ENCODE measurements at regions not wholly inside any gene's neighbourhood (a gene's known extent, or its start where the extent isn't known, plus 50 kb on each side); places are given as distances from the start of the nearest gene placed in this dataset.

DNA sequence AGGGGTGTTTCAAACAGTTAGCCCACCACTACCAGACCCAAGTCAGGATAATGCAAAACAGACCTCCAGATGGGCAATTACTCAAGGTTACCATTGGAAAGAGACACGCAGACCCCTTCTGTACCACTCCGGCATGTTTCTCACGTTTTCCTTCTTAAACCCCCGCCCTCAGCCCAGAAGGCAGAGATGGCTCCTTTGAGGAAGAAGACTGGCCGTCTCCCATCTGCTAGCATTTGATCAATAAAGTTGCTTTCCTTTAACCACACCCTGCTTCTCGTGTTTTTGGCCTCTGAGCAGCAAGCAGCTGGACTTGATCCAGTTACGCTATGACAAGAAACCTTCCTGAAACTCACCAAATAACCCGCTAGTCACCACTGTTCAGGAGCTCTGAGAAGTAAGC, 1012.4 kb upstream of the GYPC start:
- ATAC-seq, result no peak
- H3K27ac ChIP-seq, result no peak overlapping the region
- WGBS (ENCODE audit: insufficient coverage, low coverage, low lambda C conversion rate, missing lambda C conversion rate), result 35% methylated on average over 8 of the region's 8 CpGs
- H3K9me3 ChIP-seq, result no peaks in the 10 kb centered on the region
- H3K4me1 ChIP-seq, result no peaks in the 10 kb centered on the region
- no peak for TF ChIP-seq POLR2A (IDR thresholded peaks at IDR 0.05)
- TF ChIP-seq, protein P1, sequence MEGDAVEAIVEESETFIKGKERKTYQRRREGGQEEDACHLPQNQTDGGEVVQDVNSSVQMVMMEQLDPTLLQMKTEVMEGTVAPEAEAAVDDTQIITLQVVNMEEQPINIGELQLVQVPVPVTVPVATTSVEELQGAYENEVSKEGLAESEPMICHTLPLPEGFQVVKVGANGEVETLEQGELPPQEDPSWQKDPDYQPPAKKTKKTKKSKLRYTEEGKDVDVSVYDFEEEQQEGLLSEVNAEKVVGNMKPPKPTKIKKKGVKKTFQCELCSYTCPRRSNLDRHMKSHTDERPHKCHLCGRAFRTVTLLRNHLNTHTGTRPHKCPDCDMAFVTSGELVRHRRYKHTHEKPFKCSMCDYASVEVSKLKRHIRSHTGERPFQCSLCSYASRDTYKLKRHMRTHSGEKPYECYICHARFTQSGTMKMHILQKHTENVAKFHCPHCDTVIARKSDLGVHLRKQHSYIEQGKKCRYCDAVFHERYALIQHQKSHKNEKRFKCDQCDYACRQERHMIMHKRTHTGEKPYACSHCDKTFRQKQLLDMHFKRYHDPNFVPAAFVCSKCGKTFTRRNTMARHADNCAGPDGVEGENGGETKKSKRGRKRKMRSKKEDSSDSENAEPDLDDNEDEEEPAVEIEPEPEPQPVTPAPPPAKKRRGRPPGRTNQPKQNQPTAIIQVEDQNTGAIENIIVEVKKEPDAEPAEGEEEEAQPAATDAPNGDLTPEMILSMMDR (IDR thresholded peaks at IDR 0.05), result no peak
- no peaks in the 10 kb centered on the region for H3K27me3 ChIP-seq
- intact Hi-C loops (cut with DNase I), result no loop called here
- DNase-seq, result no peak
- no peak overlapping the region for H3K4me3 ChIP-seq
- no peaks in the 10 kb centered on the region for H3K36me3 ChIP-seq

DNA sequence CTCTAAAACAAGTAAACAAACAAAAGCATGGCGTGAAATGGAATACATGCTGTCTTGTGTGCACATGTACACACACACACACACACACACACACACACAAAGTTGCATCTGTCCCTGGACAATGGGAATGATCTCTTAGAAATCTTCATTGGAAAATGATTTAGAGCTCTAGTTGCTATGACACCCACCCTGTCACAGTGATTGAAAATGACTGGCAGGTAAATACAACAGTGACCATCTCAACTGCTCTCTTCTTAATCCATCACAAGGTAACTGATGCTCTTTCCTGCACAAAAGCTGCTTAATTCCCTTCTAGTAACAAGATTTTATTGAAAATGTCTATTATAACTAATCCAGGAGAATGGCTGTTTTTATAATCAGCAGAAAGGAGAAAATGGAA, 1011.7 kb upstream of the GYPC start:
- no peak for ATAC-seq
- Histone ChIP-seq H3K27me3 (no peaks in the 10 kb centered on the region), H3K27ac (no peak overlapping the region), H3K4me1 (no peaks in the 10 kb centered on the region), H3K9me3 (no peaks in the 10 kb centered on the region), H3K4me3 (no peak overlapping the region), H3K36me3 (no peaks in the 10 kb centered on the region)
- WGBS (ENCODE audit: insufficient coverage, low coverage, low lambda C conversion rate, missing lambda C conversion rate), result 39% methylated on average over 1 of the region's 1 CpG
- intact Hi-C loops (cut with DNase I), result no loop called here
- TF ChIP-seq, protein P1 (IDR thresholded peaks at IDR 0.05), result no peak
- no peak for TF ChIP-seq POLR2A (IDR thresholded peaks at IDR 0.05)
- no peak for DNase-seq

DNA sequence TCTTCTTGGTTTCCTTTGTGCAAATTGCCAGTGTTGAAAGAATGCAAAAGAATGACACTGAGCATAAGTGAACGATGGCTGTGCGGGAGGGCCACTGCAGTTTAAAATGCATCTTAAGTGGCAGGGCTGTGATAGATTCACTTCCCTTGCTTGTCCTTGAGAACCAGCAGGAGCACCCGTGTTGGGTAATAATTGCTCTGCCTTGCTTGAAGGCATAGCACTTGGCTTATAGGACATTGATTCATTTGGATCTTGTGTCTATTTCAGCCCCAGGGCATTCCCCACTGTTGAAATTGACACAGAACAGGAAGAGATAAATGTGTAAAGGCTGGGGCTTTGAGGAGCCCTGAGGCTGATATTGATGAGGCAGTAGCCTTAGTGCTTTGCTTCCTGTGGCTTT, 1003.7 kb upstream of the GYPC start:
- no peak for ATAC-seq
- intact Hi-C loops (cut with DNase I), result no loop called here
- 63% methylated on average over 3 of the region's 3 CpGs for WGBS (ENCODE audit: insufficient coverage, low coverage, low lambda C conversion rate, missing lambda C conversion rate)
- H3K9me3 ChIP-seq, result no peaks in the 10 kb centered on the region
- TF ChIP-seq, protein P1 (IDR thresholded peaks at IDR 0.05), result no peak
- no peak for TF ChIP-seq POLR2A (IDR thresholded peaks at IDR 0.05)
- DNase-seq, result no peak
- no peaks in the 10 kb centered on the region for H3K27me3 ChIP-seq
- no peaks in the 10 kb centered on the region for H3K4me1 ChIP-seq
- no peaks in the 10 kb centered on the region for H3K36me3 ChIP-seq
- no peak overlapping the region for H3K27ac ChIP-seq
- H3K4me3 ChIP-seq, result no peak overlapping the region

DNA sequence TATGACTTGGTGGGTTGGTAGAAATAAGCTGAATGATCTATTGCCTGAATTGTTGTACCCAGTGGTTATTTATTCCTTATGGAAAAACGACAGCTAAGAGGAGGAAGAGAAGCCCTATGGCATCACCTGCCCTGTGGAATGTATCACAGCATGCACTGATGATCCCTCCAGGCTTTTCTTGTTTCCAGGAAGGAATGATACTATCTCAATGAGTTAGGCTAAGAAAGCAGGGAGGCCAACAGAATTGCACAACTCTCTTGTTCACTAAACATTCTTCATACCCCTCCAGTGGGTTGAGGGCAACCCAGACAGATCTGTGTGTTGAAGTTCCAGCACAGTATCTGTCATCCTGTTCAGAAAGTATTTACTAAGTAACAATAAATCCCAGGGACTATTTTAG, 1001.7 kb upstream of the GYPC start:
- TF ChIP-seq POLR2A (IDR thresholded peaks at IDR 0.05), result no peak
- TF ChIP-seq, protein P1 (IDR thresholded peaks at IDR 0.05), result no peak
- no peaks in the 10 kb centered on the region for H3K4me1 ChIP-seq
- no peaks in the 10 kb centered on the region for H3K36me3 ChIP-seq
- intact Hi-C loops (cut with DNase I), result no loop called here
- ATAC-seq, result no peak
- DNase-seq, result no peak
- no peaks in the 10 kb centered on the region for H3K27me3 ChIP-seq
- WGBS (ENCODE audit: insufficient coverage, low coverage, low lambda C conversion rate, missing lambda C conversion rate), result 13% methylated on average over 1 of the region's 1 CpG
- H3K4me3 ChIP-seq, result no peak overlapping the region
- no peaks in the 10 kb centered on the region for H3K9me3 ChIP-seq
- no peak overlapping the region for H3K27ac ChIP-seq

DNA sequence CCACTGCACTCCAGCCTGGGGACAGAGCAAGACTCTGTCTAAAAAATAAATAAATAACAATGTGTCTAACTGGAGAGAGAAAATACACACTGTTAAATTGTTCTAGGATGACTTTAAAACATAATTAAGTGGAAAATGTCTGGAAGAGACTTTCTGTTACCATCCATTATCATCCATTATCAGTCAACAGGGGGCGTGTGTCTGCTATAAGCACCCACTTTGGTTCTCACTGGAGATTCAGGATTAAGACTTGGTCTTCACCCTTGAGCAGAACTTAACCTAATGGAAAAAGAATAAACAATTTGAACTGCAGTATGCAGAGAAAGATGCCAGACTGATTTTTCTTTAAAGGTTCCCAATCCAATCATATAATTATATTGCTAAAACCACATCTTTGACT, 999.8 kb upstream of the GYPC start:
- Histone ChIP-seq H3K27ac (no peak overlapping the region), H3K27me3 (no peaks in the 10 kb centered on the region), H3K4me3 (no peak overlapping the region), H3K9me3 (no peaks in the 10 kb centered on the region), H3K4me1 (no peaks in the 10 kb centered on the region), H3K36me3 (no peaks in the 10 kb centered on the region)
- DNase-seq (no peak), ATAC-seq (no peak)
- intact Hi-C loops (cut with DNase I), result no loop called here
- 36% methylated on average over 1 of the region's 1 CpG for WGBS (ENCODE audit: insufficient coverage, low coverage, low lambda C conversion rate, missing lambda C conversion rate)
- no peak for TF ChIP-seq POLR2A (IDR thresholded peaks at IDR 0.05)
- TF ChIP-seq, protein P1 (IDR thresholded peaks at IDR 0.05), result no peak

Data from right lobe of liver (tissue), 6 donors.